GM19351 (cell line): ENCODE measurements at regions not wholly inside any gene's neighbourhood (a gene's known extent, or its start where the extent isn't known, plus 50 kb on each side); places are given as distances from the start of the nearest gene placed in this dataset.
"Not testable (repeated sequence)": the region's sequence is repeated elsewhere in the genome, so short reads cannot be mapped to it uniquely, and the experiment has no call there.

Experiments used
- ATAC-seq: cut with Tn5 transposase; IDR thresholded peaks from one replicate; pipeline ENCODE4 v1.9.1; 2021; ENCODE audit warnings: mild to moderate bottlenecking, moderate library complexity; ENCODE audit not compliant: unreplicated experiment

GRCh38 chr14:38721822-38722431 lies 381.1 kb downstream of the SEC23A start:
- peak; percentile 94 for ATAC-seq

- no peak for ATAC-seq
These were observed 384.5 kb downstream of the SEC23A start for GRCh38 chr14:38718519-38718918.

GRCh38 chr14:38716926-38717325 lies 386.1 kb downstream of the SEC23A start:
- ATAC-seq = no peak

- no peak for ATAC-seq
These were observed 392.2 kb downstream of the SEC23A start for GRCh38 chr14:38710881-38711280.

GRCh38 chr14:38710196-38710595 lies 392.8 kb downstream of the SEC23A start:
- no peak for ATAC-seq

- no peak for ATAC-seq
These were observed 397.8 kb downstream of the SEC23A start for GRCh38 chr14:38705220-38705619.

- ATAC-seq = no peak
These were observed 398.8 kb downstream of the SEC23A start for GRCh38 chr14:38704220-38704619.

GRCh38 chr14:38696925-38697324 lies 406.1 kb downstream of the SEC23A start:
- no peak for ATAC-seq

- ATAC-seq = no peak
These were observed 409.6 kb downstream of the SEC23A start for GRCh38 chr14:38693423-38693822.

GRCh38 chr14:38669027-38669426 lies 413.1 kb upstream of the CLEC14A start:
- ATAC-seq = no peak

GRCh38 chr14:38663382-38663781 lies 407.5 kb upstream of the CLEC14A start:
- no peak for ATAC-seq

GRCh38 chr14:38662781-38663180 lies 406.9 kb upstream of the CLEC14A start:
- ATAC-seq = no peak

- no peak for ATAC-seq
These were observed 390.5 kb upstream of the CLEC14A start for GRCh38 chr14:38646391-38646790.

GRCh38 chr14:38634913-38635312 lies 379.0 kb upstream of the CLEC14A start:
- not testable (repeated sequence) for ATAC-seq

- no peak for ATAC-seq
These were observed 373.5 kb upstream of the CLEC14A start for GRCh38 chr14:38629412-38629811.

GRCh38 chr14:38627163-38627562 lies 371.3 kb upstream of the CLEC14A start:
- no peak for ATAC-seq

- ATAC-seq = no peak
These were observed 367.8 kb upstream of the CLEC14A start for GRCh38 chr14:38623661-38624060.

GRCh38 chr14:38618514-38618913 lies 362.6 kb upstream of the CLEC14A start:
- ATAC-seq = no peak

- no peak for ATAC-seq
These were observed 361.1 kb upstream of the CLEC14A start for GRCh38 chr14:38616959-38617358.

GRCh38 chr14:38611928-38612327 lies 356.0 kb upstream of the CLEC14A start:
- ATAC-seq = no peak

GRCh38 chr14:38608244-38608643 lies 352.4 kb upstream of the CLEC14A start:
- no peak for ATAC-seq

- no peak for ATAC-seq
These were observed 349.6 kb upstream of the CLEC14A start for GRCh38 chr14:38605193-38606114.
